Kasumi-1 (cell line): ENCODE measurements at regions not wholly inside any gene's neighbourhood (a gene's known extent, or its start where the extent isn't known, plus 50 kb on each side); places are given as distances from the start of the nearest gene placed in this dataset.

Experiments
- DNase-seq, 2 experiments: peaks; one replicate each; lab custom pipeline; 2025; lab: John Stamatoyannopoulos, UW

GRCh38 chr4:86529436-86529835 lies 64.7 kb upstream of the PTPN13 start:
- no peak for DNase-seq

GRCh38 chr4:86530183-86530582 lies 63.9 kb upstream of the PTPN13 start:
- no peak for DNase-seq

- DNase-seq = no peak
Observed at GRCh38 chr4:86531440-86531839, 62.7 kb upstream of the PTPN13 start.

GRCh38 chr4:86532851-86533250 lies 61.3 kb upstream of the PTPN13 start:
- no peak for DNase-seq

- DNase-seq = no peak
Observed at GRCh38 chr4:86536151-86536550, 58.0 kb upstream of the PTPN13 start.

- no peak for DNase-seq
Observed at GRCh38 chr4:86542319-86543027, 51.6 kb upstream of the PTPN13 start.

- no peak for DNase-seq
Observed at GRCh38 chr4:86543080-86543479, 51.0 kb upstream of the PTPN13 start.

- no peak for DNase-seq
Observed at GRCh38 chr4:86543560-86544309, 50.4 kb upstream of the PTPN13 start.

- DNase-seq = no peak
Observed at GRCh38 chr4:86544310-86544966, 49.7 kb upstream of the PTPN13 start.
